HG03025 (cell line): ENCODE measurements at regions not wholly inside any gene's neighbourhood (a gene's known extent, or its start where the extent isn't known, plus 50 kb on each side); places are given as distances from the start of the nearest gene placed in this dataset.

Source experiments
- ATAC-seq: cut with Tn5 transposase; IDR thresholded peaks from one replicate; pipeline ENCODE4 v1.9.1; 2021; ENCODE audit warnings: mild to moderate bottlenecking, moderate library complexity; ENCODE audit not compliant: unreplicated experiment, low FRiP score

DNA sequence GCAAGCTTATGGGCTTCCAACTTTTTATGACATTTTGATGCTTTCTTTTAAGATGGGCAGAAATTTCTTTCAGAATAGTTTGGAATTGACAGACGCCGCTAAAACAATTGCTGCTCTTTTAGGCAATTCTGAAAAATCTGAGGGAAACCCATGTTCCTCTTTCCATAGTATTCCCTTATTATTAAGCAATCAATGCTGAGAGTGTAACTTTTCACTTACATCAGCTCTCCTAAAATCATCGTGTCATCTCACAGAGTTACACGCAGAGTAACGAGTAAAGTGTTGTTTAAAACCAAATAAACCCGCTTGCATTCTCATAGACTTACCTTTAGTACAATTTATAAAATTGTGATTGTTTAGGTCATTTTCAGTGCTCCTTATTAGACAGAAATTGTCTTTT lies 150.6 kb downstream of the MAF start:
- no peak for ATAC-seq

DNA sequence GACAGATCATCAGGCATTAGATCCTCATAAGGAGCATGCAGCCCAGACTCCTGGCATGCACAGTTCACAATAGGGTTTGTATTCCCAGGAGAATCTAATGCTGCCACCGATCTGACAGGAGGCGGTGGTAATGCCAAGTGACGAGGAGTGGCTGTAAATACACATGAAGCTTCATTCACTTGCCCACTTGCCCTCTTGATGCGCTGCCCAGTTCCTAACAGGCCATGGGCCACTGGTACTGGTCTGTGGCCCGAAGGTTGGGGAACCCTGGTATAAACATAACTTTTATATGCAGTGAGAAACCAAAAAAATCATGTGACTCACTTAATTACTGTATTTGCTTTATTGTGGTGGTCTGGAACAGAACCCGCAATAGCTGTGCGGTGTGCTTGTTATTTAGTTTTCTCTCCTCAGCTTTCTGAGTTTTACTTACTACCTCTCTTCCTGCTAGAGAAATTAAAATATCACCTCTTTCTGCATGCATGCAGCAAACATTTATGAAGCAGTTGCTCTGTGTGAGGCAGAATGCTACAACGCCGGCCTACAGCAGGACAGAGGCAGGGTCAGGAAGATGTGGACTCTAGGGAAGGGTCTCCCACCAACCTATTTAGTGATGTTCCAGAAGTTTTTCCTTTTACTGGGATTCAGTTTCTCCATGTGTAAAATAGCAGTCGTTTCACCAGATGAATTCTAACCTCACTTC lies 151.3 kb downstream of the MAF start:
- ATAC-seq: no peak

DNA sequence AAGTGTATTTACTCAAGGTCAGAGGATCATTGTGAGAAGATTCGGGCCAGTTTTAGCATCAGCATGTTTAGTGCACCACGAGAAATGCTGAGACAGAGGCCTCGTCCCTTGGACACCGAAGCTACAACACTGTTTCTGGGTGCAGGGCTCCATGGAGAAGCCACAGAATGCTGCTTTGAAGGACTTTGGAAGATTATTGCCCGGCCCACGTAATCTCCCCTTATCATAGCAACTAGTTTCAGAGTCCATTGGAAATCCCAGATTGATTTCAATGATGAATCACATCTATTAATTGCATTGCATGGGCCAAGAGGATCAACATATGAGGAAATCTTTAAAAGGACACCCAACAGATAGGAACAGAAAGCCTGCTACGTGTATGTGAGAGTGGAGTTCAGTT lies 156.0 kb downstream of the MAF start:
- ATAC-seq: no peak

GRCh38 chr16:79439901-79440300 lies 160.6 kb downstream of the MAF start:
- ATAC-seq: no peak

DNA sequence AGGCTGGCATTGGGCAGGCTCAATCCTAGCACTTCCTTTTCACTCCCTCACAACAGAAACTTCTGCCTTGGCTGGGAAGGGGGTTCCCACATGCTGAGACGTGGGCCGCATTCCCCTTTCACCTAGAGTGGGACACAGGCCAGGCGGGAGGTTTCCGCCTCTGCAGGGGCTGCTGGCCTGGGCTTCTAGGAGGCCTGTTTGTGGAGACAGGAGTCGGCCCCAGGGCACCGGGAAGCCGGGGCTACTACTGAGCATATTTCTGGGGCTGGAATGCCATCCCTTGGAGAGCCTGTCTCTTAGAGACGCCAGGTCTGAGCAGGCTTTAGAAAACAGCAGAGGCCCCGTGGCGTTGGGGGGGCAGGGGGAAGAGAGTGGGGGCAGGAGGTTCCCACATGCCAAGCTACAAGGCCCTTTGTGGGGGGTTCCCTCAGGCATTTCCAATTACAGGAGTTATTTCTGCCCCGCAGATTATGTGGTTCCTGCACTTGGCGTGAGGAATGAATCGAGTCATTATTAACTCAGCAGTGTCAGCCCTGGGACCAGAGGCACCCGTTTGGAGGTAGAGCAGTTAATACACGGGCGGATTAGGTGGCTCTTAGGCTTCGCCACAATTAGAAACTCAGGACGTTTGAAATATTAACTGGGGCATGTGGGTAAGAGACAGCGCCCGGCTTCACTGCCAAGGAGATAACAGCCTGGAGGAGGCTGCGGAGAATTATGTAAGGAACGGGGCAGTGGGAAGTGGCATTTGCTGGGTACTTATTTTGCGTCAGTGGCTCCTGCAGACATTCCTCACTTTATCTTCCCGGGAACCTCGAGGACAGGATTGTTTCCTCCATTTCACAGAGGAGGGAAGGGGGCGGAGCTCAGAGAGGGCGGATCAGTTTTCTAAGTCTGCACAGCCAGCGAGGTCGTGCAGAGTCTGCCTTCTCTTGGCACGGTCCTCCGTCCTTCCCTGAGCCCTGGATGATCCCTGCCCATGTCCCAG lies 162.5 kb downstream of the MAF start:
- ATAC-seq: no peak

DNA sequence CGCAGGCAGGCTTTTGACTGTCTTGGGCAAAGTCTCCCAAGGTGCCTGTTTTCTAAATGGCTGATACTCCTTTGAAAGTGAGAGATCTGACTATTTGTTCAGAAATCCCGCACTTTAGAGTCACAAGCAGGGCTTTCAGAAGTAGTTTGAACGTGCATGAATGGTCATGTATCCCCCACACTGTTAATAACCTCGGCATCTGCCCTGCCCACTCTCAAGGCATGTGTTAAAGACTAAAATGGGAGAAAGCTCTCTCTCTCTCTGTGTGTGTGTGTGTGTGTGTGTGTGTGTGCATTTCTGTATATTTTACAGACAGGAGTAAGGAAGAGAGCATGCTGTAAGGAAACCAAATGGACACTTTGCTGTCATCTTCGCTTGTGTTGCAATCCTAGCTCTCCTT lies 163.7 kb downstream of the MAF start:
- no peak for ATAC-seq

GRCh38 chr16:79434771-79435170 lies 165.8 kb downstream of the MAF start:
- no peak for ATAC-seq

GRCh38 chr16:79434092-79434491 lies 166.4 kb downstream of the MAF start:
- ATAC-seq: no peak

GRCh38 chr16:79431923-79432322 lies 168.6 kb downstream of the MAF start:
- ATAC-seq: no peak

- ATAC-seq: no peak
These were observed 170.3 kb downstream of the MAF start for GRCh38 chr16:79430191-79430678.

DNA sequence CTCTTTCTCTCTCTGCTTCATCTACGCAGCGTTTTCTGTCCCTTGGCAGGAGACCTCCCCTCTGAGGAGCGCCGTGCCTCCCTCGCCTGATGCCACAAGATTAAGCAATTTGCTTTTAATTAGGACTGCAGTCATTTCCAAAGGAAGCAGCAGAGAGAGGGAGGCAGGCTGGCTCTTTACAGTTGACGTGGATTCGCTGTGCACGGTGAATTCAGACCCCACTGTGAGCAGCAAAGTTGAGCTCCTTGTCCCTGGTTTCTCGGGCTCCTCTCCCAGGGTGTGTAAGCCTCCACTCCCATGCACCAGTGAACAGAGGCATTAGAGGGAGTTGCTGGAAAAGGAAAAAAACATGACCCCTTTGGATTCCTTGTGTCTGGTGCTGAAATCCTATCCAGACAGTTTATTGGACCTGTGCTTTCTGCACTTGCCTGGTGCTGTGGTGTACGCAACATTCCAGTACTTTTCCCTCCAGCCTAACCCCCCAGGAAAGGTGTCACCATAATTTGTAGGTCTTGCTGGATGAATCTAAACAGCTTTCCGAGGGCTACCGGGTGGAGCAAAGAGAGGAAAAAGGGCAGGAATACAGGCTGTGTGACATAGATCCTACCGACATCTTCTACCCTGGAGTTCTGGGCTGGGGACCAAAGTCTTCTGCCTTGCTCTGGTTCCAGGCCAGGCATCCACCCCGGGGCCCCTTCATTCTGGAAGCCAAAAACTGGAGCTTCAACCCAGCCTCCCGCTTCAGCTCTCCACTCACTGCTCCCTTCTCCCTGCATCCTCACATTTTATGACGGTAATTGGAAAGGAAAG lies 171.0 kb downstream of the MAF start:
- no peak for ATAC-seq

DNA sequence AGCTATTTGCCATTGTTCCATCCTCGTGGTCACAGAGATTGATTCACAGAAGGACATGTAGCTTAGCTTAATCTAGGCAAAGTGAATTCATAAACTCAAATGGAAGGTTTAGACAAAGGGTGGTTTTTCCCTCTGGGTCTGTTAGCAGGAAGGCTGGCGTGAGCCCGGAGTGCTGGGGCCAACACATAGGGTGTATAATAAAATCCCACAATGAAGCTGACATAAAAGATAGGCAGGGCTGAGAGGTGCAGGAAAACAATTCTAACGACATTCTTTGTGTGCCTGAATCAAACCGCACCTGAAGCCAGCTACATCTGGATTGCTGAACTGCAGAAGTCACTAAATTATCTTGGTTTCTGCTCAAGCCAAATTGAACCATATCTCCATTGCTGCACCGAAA lies 173.9 kb downstream of the MAF start:
- ATAC-seq: no peak

DNA sequence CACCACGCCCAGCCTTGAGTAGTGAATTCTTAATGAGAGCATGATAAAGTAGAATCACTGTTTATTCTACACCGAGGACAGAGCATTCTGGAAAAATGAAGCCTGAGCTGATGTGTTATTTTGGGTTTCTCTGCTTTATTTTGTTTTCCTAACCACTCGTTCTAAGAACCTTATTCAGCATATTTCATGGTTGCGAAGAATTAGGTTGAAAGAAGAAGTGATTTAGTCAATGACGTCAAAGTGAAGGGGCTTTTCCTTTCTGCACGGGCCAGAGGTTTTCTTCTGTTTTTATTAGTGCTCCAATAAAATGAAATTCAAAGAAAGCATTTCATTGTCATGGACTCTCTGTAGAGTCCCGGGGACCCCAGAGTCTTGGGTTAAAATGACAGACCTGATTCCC lies 178.5 kb downstream of the MAF start:
- ATAC-seq: no peak

DNA sequence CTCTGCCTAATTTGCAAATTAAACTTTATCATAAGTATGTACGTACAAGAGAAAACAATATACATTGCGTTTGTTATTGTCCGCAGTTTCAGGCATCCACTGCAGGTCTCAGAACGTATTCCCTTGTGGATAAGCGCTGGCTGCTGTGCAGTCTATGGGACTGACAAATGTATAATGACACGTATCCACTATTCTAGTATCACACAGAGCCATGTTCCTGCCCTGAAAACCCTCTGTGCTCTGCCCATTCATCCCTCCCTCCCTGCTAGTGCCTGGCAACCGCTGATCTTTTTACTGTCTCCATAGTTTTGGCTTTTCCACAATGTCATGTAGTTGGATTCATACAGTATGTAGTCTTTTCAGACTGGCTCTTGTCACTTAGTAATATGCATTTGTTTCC lies 179.4 kb downstream of the MAF start:
- ATAC-seq: no peak

GRCh38 chr16:79420493-79420892 lies 180.0 kb downstream of the MAF start:
- no peak for ATAC-seq

DNA sequence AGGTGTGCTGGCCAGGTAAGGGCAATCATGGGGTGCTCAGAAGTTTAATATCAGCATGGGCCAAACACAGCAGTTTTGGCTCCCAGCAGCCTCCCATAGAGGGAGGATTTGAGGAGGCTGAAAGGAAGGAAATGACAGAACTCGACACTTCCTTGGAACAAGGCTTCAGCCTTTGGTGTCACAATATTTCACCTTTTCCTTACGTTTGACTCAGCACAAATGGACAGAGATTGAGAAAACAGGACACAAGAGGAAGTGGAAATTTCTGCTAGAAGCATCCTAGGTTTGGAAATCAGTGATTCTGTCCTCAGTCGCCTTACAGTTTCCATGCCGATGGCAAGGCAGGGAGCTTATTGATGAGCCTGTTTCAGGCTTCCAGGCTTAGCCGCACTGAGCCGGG lies 181.4 kb downstream of the MAF start:
- no peak for ATAC-seq

GRCh38 chr16:79417601-79418008 lies 182.9 kb downstream of the MAF start:
- no peak for ATAC-seq

- ATAC-seq: no peak
These were observed 184.4 kb downstream of the MAF start for GRCh38 chr16:79415983-79416640.

DNA sequence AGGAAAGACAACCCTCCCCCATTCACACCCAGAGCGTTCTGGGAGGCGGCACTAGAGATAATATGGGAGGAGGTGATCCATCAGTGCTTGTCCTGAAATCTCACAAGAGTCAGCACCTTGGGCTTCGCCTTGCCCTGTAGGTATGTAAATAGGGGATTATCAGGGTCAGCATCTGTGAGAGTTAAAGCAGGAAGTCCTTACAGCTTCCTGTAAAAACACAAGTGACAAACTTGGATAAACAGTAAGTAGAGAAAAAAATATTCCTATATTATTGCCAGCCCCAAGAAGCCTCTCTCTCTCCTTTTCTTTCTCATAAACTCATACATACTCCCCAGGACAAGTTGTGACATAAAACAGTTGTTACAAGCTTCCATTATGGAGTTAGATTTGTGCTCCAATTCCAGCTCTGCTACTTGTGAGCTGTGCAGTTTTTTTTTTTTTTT lies 187.7 kb downstream of the MAF start:
- no peak for ATAC-seq

- ATAC-seq: no peak
These were observed 188.7 kb downstream of the MAF start for GRCh38 chr16:79411805-79412204.
